ENCODE measurements at regions not wholly inside any gene's neighbourhood (a gene's known extent, or its start where the extent isn't known, plus 50 kb on each side); places are given as distances from the start of the nearest gene placed in this dataset.

- no peak overlapping the region for H3K4me3 ChIP-seq (ENCODE audit: insufficient read depth, low read length)
- H3K27me3 ChIP-seq (ENCODE audit: insufficient read depth, low read length) = peaks cover 2% of the 10 kb centered on the region
- no peak for DNase-seq (ENCODE audit: insufficient read length, low spot score, missing footprints)
- TF ChIP-seq, protein P1, sequence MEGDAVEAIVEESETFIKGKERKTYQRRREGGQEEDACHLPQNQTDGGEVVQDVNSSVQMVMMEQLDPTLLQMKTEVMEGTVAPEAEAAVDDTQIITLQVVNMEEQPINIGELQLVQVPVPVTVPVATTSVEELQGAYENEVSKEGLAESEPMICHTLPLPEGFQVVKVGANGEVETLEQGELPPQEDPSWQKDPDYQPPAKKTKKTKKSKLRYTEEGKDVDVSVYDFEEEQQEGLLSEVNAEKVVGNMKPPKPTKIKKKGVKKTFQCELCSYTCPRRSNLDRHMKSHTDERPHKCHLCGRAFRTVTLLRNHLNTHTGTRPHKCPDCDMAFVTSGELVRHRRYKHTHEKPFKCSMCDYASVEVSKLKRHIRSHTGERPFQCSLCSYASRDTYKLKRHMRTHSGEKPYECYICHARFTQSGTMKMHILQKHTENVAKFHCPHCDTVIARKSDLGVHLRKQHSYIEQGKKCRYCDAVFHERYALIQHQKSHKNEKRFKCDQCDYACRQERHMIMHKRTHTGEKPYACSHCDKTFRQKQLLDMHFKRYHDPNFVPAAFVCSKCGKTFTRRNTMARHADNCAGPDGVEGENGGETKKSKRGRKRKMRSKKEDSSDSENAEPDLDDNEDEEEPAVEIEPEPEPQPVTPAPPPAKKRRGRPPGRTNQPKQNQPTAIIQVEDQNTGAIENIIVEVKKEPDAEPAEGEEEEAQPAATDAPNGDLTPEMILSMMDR (IDR thresholded peaks at IDR 0.05; ENCODE audit: extremely low read depth, low read depth, low read length) = no peak
- no peaks in the 10 kb centered on the region for H4K20me1 ChIP-seq (ENCODE audit: insufficient read depth, low read length)
- peaks cover 36% of the 10 kb centered on the region for H3K4me1 ChIP-seq (ENCODE audit: insufficient read depth, low read length)
- H3K4me2 ChIP-seq (ENCODE audit: insufficient read depth, low read length) = peak overlapping the region; percentile 13
- H2AFZ ChIP-seq (ENCODE audit: low read length) = no peak overlapping the region
- no peaks in the 10 kb centered on the region for H3K9me3 ChIP-seq (ENCODE audit: low read depth, low read length)
- H3K27ac ChIP-seq (ENCODE audit: low read depth, low read length) = peak overlapping the region; percentile 27
- H3K79me2 ChIP-seq (ENCODE audit: insufficient read depth, low read length) = no peaks in the 10 kb centered on the region
- no peaks in the 10 kb centered on the region for H3K36me3 ChIP-seq (ENCODE audit: insufficient read depth, low read length)
Observed at GRCh38 chrX:115409551-115409950, 120.0 kb downstream of the LUZP4 start.

DNA sequence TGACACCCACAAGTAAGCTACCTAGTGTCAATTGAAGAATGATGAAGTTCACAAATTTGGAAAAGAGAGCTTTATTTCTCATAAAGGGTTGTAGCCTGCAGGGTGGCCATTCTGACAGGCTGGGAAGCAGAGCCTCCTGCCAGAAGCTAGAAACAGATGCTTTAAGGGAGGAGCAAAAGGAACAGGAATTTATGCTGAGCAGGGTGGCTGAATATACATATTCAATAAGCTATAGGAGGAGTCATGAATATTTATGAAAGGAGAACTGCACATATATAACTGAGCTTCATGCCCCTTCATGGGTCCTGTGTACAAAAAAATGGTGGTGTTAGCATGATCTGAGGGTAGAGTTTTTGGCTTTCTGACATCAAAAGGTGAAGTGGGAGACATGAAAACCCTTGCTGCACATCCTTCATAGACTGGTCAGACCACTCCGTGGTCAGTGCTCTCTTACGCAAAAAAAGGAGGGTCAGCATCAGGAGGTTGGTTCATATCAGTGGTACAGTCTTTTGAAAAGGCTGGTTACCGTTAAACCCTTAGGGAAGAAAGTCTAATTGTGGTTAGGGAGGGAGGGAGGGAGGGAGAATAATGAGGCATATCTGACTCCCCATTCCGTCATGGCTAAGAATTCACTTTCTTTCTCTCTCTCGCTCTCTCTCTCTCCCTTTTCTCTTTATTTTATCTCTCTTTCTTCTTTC is 121.4 kb downstream of the LUZP4 start:
- Histone ChIP-seq H3K4me1 (ENCODE audit: insufficient read depth, low read length) (peaks cover 36% of the 10 kb centered on the region), H3K79me2 (ENCODE audit: insufficient read depth, low read length) (no peaks in the 10 kb centered on the region), H3K4me2 (ENCODE audit: insufficient read depth, low read length) (no peak overlapping the region), H3K9me3 (ENCODE audit: low read depth, low read length) (no peaks in the 10 kb centered on the region), H3K27me3 (ENCODE audit: insufficient read depth, low read length) (peaks cover 2% of the 10 kb centered on the region), H2AFZ (ENCODE audit: low read length) (no peak overlapping the region), H3K4me3 (ENCODE audit: insufficient read depth, low read length) (no peak overlapping the region), H3K36me3 (ENCODE audit: insufficient read depth, low read length) (no peaks in the 10 kb centered on the region), H4K20me1 (ENCODE audit: insufficient read depth, low read length) (no peaks in the 10 kb centered on the region), H3K27ac (ENCODE audit: low read depth, low read length) (no peak overlapping the region)
- TF ChIP-seq, protein P1 (IDR thresholded peaks at IDR 0.05; ENCODE audit: extremely low read depth, low read depth, low read length) = no peak
- no peak for DNase-seq (ENCODE audit: insufficient read length, low spot score, missing footprints)

GRCh38 chrX:115413246-115413878 is 123.8 kb downstream of the LUZP4 start:
- Histone ChIP-seq H3K9me3 (ENCODE audit: low read depth, low read length) (no peaks in the 10 kb centered on the region), H3K36me3 (ENCODE audit: insufficient read depth, low read length) (no peaks in the 10 kb centered on the region), H3K4me3 (ENCODE audit: insufficient read depth, low read length) (no peak overlapping the region), H3K4me2 (ENCODE audit: insufficient read depth, low read length) (peak overlapping the region; percentile 7), H3K4me1 (ENCODE audit: insufficient read depth, low read length) (peaks cover 27% of the 10 kb centered on the region), H3K79me2 (ENCODE audit: insufficient read depth, low read length) (no peaks in the 10 kb centered on the region), H3K27me3 (ENCODE audit: insufficient read depth, low read length) (peaks cover 11% of the 10 kb centered on the region), H2AFZ (ENCODE audit: low read length) (no peak overlapping the region), H4K20me1 (ENCODE audit: insufficient read depth, low read length) (no peaks in the 10 kb centered on the region), H3K27ac (ENCODE audit: low read depth, low read length) (peak overlapping the region; percentile 15)
- DNase-seq (ENCODE audit: insufficient read length, low spot score, missing footprints) = no peak
- TF ChIP-seq, protein P1 (IDR thresholded peaks at IDR 0.05; ENCODE audit: extremely low read depth, low read depth, low read length) = no peak

DNA sequence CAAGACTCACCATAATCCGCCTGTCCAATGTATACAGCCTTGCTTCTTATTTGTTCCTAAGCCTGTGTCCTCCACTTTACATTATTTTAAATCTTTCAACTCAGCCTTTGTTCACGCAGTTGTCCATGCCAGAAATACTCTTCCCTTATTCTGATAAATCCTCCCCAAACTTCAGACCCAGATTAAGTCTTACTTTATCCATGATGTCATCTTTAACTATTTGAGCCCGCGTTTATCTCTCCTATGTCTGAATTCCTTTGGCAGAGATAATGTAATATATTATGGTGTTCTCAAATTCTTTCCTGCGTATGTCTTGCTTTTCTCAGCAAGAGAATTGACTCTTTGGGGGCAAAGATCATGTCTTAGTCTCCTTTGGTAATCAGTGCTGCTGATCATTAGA is 129.6 kb downstream of the LUZP4 start:
- H3K4me2 ChIP-seq (ENCODE audit: insufficient read depth, low read length) = no peak overlapping the region
- DNase-seq (ENCODE audit: insufficient read length, low spot score, missing footprints) = no peak
- H3K27ac ChIP-seq (ENCODE audit: low read depth, low read length) = no peak overlapping the region
- no peak overlapping the region for H3K4me3 ChIP-seq (ENCODE audit: insufficient read depth, low read length)
- H3K4me1 ChIP-seq (ENCODE audit: insufficient read depth, low read length) = no peaks in the 10 kb centered on the region
- H3K79me2 ChIP-seq (ENCODE audit: insufficient read depth, low read length) = no peaks in the 10 kb centered on the region
- no peak overlapping the region for H2AFZ ChIP-seq (ENCODE audit: low read length)
- no peaks in the 10 kb centered on the region for H4K20me1 ChIP-seq (ENCODE audit: insufficient read depth, low read length)
- H3K36me3 ChIP-seq (ENCODE audit: insufficient read depth, low read length) = no peaks in the 10 kb centered on the region
- TF ChIP-seq, protein P1 (IDR thresholded peaks at IDR 0.05; ENCODE audit: extremely low read depth, low read depth, low read length) = no peak
- peaks cover 17% of the 10 kb centered on the region for H3K27me3 ChIP-seq (ENCODE audit: insufficient read depth, low read length)
- no peaks in the 10 kb centered on the region for H3K9me3 ChIP-seq (ENCODE audit: low read depth, low read length)

Data from osteoblast (primary cell).